Heart left ventricle (tissue), 13 donors: ENCODE measurements at regions not wholly inside any gene's neighbourhood (a gene's known extent, or its start where the extent isn't known, plus 50 kb on each side); places are given as distances from the start of the nearest gene placed in this dataset.

Experiments
- POLR2A ChIP-seq, 2 donors: fragments of 450-650 bp; IDR thresholded peaks; one replicate each; pipeline ENCODE4 v1.6.1; 2017; ENCODE audit warnings: antibody characterized with exemption in 2 of 2, mild to moderate bottlenecking in 2 of 2, moderate library complexity in 2 of 2
- TF ChIP-seq, protein P1 (sequence below), 12 donors: fragments of 200-600 bp; sonication (generic) in 4 of 12; IDR thresholded peaks; one replicate each; pipeline versions ENCODE4 v1.5.0 to v1.8.0; 2018 to 2022; ENCODE audit warnings: antibody characterized with exemption in 12 of 12, mild to moderate bottlenecking in 5 of 12
- donor health status: ischemic (EF 13 %, LVEDD 7.1; RV severe dilation, severe dysfunction).
- donor health status: DM: no; HTN: yes; CAD: no.
- donor health status: DM: no; HTN: no; CAD: no.
- donor health status: ischemic (EF 25% LVEDD 6.9; RV normal size, moderate dysfunction).
- donor health status: ischemic (EF 25% LVEDD 5.7; RV mildly dilated, moderate dysfunction).
- donor health status: ischemic (EF 35%, LVEDD 5.7; RV mildly dilated, moderate dysfunction).
- donor health status: nonischemic (EF 11% LVEDD 7.7; RV severe dilation, severe dysfunction).
- donor health status: DM: yes; HTN: yes; CAD: no.
- donor health status: PGD.
- donor health status: ischemic (EF 29% LVEDD 5.4; RV normal size, mild dysfunction).
- donor health status: nonischemic (EF 23%, LVEDD 6.1; RV moderate dilation, normal function).

GRCh38 chrX:138877746-138878145 is 166.2 kb upstream of the FGF13 start:
- TF ChIP-seq, protein P1, sequence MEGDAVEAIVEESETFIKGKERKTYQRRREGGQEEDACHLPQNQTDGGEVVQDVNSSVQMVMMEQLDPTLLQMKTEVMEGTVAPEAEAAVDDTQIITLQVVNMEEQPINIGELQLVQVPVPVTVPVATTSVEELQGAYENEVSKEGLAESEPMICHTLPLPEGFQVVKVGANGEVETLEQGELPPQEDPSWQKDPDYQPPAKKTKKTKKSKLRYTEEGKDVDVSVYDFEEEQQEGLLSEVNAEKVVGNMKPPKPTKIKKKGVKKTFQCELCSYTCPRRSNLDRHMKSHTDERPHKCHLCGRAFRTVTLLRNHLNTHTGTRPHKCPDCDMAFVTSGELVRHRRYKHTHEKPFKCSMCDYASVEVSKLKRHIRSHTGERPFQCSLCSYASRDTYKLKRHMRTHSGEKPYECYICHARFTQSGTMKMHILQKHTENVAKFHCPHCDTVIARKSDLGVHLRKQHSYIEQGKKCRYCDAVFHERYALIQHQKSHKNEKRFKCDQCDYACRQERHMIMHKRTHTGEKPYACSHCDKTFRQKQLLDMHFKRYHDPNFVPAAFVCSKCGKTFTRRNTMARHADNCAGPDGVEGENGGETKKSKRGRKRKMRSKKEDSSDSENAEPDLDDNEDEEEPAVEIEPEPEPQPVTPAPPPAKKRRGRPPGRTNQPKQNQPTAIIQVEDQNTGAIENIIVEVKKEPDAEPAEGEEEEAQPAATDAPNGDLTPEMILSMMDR (IDR thresholded peaks at IDR 0.05) = no peak
- no peak for TF ChIP-seq POLR2A (IDR thresholded peaks at IDR 0.05)
